ENCODE measurements at regions not wholly inside any gene's neighbourhood (a gene's known extent, or its start where the extent isn't known, plus 50 kb on each side); places are given as distances from the start of the nearest gene placed in this dataset.

- DNase-seq, result no peak
- intact Hi-C loops (cut with DNase I), result no loop called here
- TF ChIP-seq EP300 (IDR thresholded peaks at IDR 0.05), result no peak
- no peak for TF ChIP-seq CTCF (IDR thresholded peaks at IDR 0.05)
- no peak for TF ChIP-seq POLR2A (IDR thresholded peaks at IDR 0.05)
Observed at GRCh38 chr22:27625769-27626674, 175.5 kb downstream of the MN1 start.

GRCh38 chr22:27626675-27627443 lies 174.7 kb downstream of the MN1 start:
- TF ChIP-seq EP300 (IDR thresholded peaks at IDR 0.05) (no peak), POLR2A (IDR thresholded peaks at IDR 0.05) (no peak), CTCF (IDR thresholded peaks at IDR 0.05) (no peak)
- Histone ChIP-seq H3K36me3 (no peaks in the 10 kb centered on the region), H3K4me3 (no peak overlapping the region), H3K4me1 (ENCODE audit: insufficient read depth) (no peaks in the 10 kb centered on the region), H3K27me3 (no peaks in the 10 kb centered on the region), H3K9me3 (no peaks in the 10 kb centered on the region), H3K27ac (no peak overlapping the region)
- no peak for DNase-seq
- WGBS, 3 donors, result 89 to 92% (median 89%) methylated on average over 7 of the region's 7 CpGs
- intact Hi-C loops (cut with DNase I), result no loop called here

More at GRCh38 chr22:27625769-27626674, 175.5 kb downstream of the MN1 start:
- Histone ChIP-seq H3K36me3 (no peaks in the 10 kb centered on the region), H3K27me3 (no peaks in the 10 kb centered on the region), H3K27ac (no peak overlapping the region), H3K4me3 (no peak overlapping the region), H3K9me3 (no peaks in the 10 kb centered on the region), H3K4me1 (ENCODE audit: insufficient read depth) (no peaks in the 10 kb centered on the region)
- 66 to 81% (median 72%) methylated on average over 12 of the region's 12 CpGs for WGBS, 3 donors

- H3K27ac ChIP-seq, result no peak overlapping the region
- H3K9me3 ChIP-seq, result no peaks in the 10 kb centered on the region
- no peaks in the 10 kb centered on the region for H3K4me1 ChIP-seq (ENCODE audit: insufficient read depth)
- intact Hi-C loops (cut with DNase I), result no loop called here
- TF ChIP-seq EP300 (IDR thresholded peaks at IDR 0.05) (no peak), CTCF (IDR thresholded peaks at IDR 0.05) (no peak), POLR2A (IDR thresholded peaks at IDR 0.05) (no peak)
- DNase-seq, result no peak
- 89 to 94% (median 92%) methylated on average over 9 of the region's 9 CpGs for WGBS, 3 donors
- H3K4me3 ChIP-seq, result no peak overlapping the region
- H3K36me3 ChIP-seq, result no peaks in the 10 kb centered on the region
- H3K27me3 ChIP-seq, result no peaks in the 10 kb centered on the region
Observed at GRCh38 chr22:27627444-27627833, 174.1 kb downstream of the MN1 start.

- no peaks in the 10 kb centered on the region for H3K9me3 ChIP-seq
- no peaks in the 10 kb centered on the region for H3K36me3 ChIP-seq
- intact Hi-C loops (cut with DNase I), result no loop called here
- WGBS, 3 donors, result 76 to 96% (median 78%) methylated on average over 6 of the region's 6 CpGs
- H3K27me3 ChIP-seq, result no peaks in the 10 kb centered on the region
- H3K4me1 ChIP-seq (ENCODE audit: insufficient read depth), result no peaks in the 10 kb centered on the region
- H3K4me3 ChIP-seq, result no peak overlapping the region
- H3K27ac ChIP-seq, result no peak overlapping the region
- no peak for DNase-seq
- TF ChIP-seq CTCF (IDR thresholded peaks at IDR 0.05) (no peak), POLR2A (IDR thresholded peaks at IDR 0.05) (no peak), EP300 (IDR thresholded peaks at IDR 0.05) (no peak)
Observed at GRCh38 chr22:27627901-27628300, 173.7 kb downstream of the MN1 start.
